Neural crest cell (in vitro differentiated cells): ENCODE measurements at regions not wholly inside any gene's neighbourhood (a gene's known extent, or its start where the extent isn't known, plus 50 kb on each side); places are given as distances from the start of the nearest gene placed in this dataset.

ENCODE experiments used
- DNase-seq: peaks from one replicate; pipeline ENCODE4 v3.0.0; 2021; ENCODE audit warnings: low read depth, mixed read lengths, low spot score
- H3K27ac Mint-ChIP-seq: one replicate; pipeline ENCODE4 v1.8.0; 2021; ENCODE audit warnings: mild to moderate bottlenecking, mixed read lengths; ENCODE audit not compliant: unreplicated experiment
- H3K27me3 Mint-ChIP-seq: 2 replicates; pipeline ENCODE4 v1.8.0; 2021; ENCODE audit warnings: low read depth, mild to moderate bottlenecking, mixed read lengths
- H3K36me3 Mint-ChIP-seq: 2 replicates; pipeline ENCODE4 v1.8.0; 2021; ENCODE audit warnings: low read depth, mild to moderate bottlenecking, mixed read lengths
- H3K4me1 Mint-ChIP-seq: 2 replicates; pipeline ENCODE4 v1.8.0; 2021; ENCODE audit warnings: mixed read lengths
- H3K4me3 Mint-ChIP-seq: one replicate; pipeline ENCODE4 v1.8.0; 2021; ENCODE audit warnings: mild to moderate bottlenecking, mixed read lengths
- H3K9me3 Mint-ChIP-seq: 2 replicates; pipeline ENCODE4 v1.8.0; 2021; ENCODE audit warnings: mixed read lengths
- TF ChIP-seq, protein P1 (sequence below): fragments of 200-600 bp; sonication (generic); conservative IDR thresholded peaks from 2 replicates; pipeline ENCODE4 v1.5.0; 2021; ENCODE audit warnings: antibody characterized with exemption, mild to moderate bottlenecking

DNA sequence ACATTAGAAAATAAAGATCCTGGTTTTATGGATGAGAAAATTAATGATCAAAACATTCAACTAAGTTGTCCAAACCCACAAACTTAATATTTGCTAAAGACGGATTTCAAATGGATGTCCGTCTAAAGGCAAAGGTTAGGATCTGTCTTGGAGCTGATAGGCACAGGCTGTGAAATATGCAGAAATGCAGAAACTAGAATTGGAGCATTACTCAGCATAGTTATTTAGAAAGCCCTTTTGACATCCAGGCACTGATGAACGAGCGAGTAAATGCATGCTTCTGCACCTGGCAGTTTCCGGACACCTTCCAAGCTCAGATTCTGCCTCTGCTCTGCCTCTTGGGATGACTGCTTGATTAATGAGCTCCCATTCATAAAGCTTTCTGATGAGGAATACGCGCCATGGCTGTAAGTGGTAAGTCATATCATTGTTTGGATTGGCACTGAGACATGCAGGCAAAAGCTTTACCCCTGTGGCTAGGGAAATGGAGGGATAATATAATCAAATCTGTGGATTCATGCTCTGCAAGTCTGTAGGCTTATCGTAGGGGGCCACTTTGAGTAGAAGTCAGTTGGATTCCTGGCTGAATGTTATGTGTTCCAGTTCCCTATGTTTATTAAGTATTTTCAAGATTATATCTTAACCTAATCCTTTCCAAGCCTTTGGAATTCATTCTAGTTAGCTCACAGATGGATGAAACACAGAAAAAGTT, 2176.3 kb upstream of the CELF4 start:
- Mint-ChIP-seq H3K4me1 (peaks cover 5% of the 10 kb centered on the region), H3K4me3 (no peak overlapping the region), H3K9me3 (no peaks in the 10 kb centered on the region), H3K27ac (no peak overlapping the region), H3K27me3 (no peaks in the 10 kb centered on the region), H3K36me3 (no peaks in the 10 kb centered on the region)
- TF ChIP-seq, protein P1, sequence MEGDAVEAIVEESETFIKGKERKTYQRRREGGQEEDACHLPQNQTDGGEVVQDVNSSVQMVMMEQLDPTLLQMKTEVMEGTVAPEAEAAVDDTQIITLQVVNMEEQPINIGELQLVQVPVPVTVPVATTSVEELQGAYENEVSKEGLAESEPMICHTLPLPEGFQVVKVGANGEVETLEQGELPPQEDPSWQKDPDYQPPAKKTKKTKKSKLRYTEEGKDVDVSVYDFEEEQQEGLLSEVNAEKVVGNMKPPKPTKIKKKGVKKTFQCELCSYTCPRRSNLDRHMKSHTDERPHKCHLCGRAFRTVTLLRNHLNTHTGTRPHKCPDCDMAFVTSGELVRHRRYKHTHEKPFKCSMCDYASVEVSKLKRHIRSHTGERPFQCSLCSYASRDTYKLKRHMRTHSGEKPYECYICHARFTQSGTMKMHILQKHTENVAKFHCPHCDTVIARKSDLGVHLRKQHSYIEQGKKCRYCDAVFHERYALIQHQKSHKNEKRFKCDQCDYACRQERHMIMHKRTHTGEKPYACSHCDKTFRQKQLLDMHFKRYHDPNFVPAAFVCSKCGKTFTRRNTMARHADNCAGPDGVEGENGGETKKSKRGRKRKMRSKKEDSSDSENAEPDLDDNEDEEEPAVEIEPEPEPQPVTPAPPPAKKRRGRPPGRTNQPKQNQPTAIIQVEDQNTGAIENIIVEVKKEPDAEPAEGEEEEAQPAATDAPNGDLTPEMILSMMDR: no peak
- no peak for DNase-seq

DNA sequence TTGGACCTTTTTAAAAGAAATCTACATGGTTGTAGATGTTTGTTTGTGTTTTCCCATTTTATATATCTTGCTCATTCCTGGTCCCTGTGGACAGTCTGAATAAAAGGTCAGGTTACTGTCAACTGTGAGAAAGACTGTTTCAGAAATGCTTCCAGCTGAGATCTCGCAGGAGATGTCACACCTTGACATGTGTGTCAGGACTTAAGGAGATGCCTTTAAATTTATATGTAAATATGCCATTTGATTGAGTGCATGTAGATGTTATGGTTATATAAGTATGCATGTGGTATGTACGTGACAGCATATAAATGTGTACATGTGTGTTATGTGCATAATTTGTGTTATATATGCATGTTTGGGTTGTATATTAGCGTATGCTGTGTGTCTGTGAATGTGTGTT, 2172.3 kb upstream of the CELF4 start:
- no peaks in the 10 kb centered on the region for H3K27me3 Mint-ChIP-seq
- no peak overlapping the region for H3K4me3 Mint-ChIP-seq
- H3K4me1 Mint-ChIP-seq: peaks cover 5% of the 10 kb centered on the region
- DNase-seq: no peak
- peaks cover 9% of the 10 kb centered on the region for H3K9me3 Mint-ChIP-seq
- H3K36me3 Mint-ChIP-seq: peaks cover 7% of the 10 kb centered on the region
- TF ChIP-seq, protein P1: no peak
- no peak overlapping the region for H3K27ac Mint-ChIP-seq

DNA sequence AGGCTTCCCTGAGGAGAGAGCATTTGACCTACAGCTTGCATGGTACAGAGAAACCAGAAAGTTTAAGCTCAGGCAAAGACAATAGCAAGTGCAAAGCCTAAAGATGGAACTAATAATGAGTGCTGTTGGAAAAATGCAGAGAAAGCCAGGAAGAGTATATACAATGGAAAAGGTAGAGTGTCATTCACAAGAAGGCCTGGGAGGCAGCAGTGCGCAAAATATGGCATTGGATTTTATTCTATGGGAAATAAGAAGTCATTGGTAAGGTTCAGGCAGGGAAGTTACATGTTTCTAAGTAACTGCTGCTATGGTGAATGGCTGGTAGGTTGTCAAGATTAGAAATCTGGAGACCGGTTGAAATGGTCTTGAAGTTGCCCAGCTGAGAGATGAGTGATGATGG, 2167.3 kb upstream of the CELF4 start:
- H3K9me3 Mint-ChIP-seq: peaks cover 10% of the 10 kb centered on the region
- H3K4me1 Mint-ChIP-seq: peaks cover 6% of the 10 kb centered on the region
- H3K36me3 Mint-ChIP-seq: peaks cover 8% of the 10 kb centered on the region
- no peaks in the 10 kb centered on the region for H3K27me3 Mint-ChIP-seq
- no peak for DNase-seq
- H3K27ac Mint-ChIP-seq: no peak overlapping the region
- TF ChIP-seq, protein P1: peak; percentile 40
- no peak overlapping the region for H3K4me3 Mint-ChIP-seq

DNA sequence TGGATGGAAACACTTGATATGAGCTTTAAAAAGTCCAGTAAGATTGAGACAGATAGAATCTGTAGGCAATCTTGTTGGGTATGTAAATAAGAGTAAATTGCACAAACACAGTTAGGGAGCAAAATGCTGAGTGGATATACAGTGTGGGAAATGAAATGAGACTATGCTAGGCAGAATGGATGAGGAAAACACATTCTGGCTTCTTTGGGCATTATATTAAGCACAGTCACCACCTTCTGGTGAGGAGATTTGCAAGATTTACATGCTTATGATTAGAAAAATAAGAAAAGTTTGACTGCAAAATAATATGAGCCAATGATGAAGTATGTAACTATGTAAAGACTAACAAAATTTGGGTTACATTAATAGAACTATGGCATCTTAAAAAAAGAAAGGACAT, 2165.0 kb upstream of the CELF4 start:
- Mint-ChIP-seq H3K27ac (no peak overlapping the region), H3K9me3 (peaks cover 7% of the 10 kb centered on the region), H3K4me1 (peaks cover 11% of the 10 kb centered on the region), H3K4me3 (no peak overlapping the region), H3K27me3 (no peaks in the 10 kb centered on the region), H3K36me3 (peaks cover 8% of the 10 kb centered on the region)
- TF ChIP-seq, protein P1: no peak
- DNase-seq: no peak

DNA sequence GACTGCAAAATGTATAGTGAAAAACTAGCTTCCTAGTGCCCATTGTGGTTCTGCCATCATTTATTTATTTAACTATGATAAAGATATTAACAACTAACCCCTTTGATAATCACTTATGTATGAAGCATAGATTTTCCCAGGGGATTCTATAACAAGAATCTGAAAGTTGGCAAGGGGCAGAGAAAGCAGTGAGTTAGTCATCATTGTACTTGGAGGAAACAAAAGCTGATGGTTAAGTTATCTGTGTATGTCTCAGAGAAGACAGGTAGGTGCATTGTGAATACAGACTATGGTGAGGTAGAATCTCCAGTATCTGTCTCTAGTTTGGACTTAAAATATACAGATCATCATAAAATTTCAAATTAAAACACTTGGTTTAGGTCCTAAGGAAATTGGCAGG, 2159.1 kb upstream of the CELF4 start:
- Mint-ChIP-seq H3K36me3 (no peaks in the 10 kb centered on the region), H3K9me3 (no peaks in the 10 kb centered on the region), H3K4me1 (peaks cover 11% of the 10 kb centered on the region), H3K27me3 (no peaks in the 10 kb centered on the region), H3K4me3 (no peak overlapping the region), H3K27ac (no peak overlapping the region)
- DNase-seq: no peak
- TF ChIP-seq, protein P1: no peak
